PC-9 (cell line): ENCODE measurements at regions not wholly inside any gene's neighbourhood (a gene's known extent, or its start where the extent isn't known, plus 50 kb on each side); places are given as distances from the start of the nearest gene placed in this dataset.

Experiments
- BruUV-seq: library from RNA; stranded (reverse); fragments of 400-500 nt; replicated peaks from 2 replicates; lab custom pipeline; 2021; lab: Mats Ljungman, UMichigan
- CTCF ChIA-PET: fragments of 300-600 bp; sonication (Branson Sonifier 250); formaldehyde crosslinking; loops from one replicate; lab custom pipeline; 2022; ENCODE audit warnings: antibody characterized with exemption; lab: Charles Lee
- POLR2A ChIA-PET: fragments of 300-600 bp; sonication (Branson Sonifier 250); formaldehyde crosslinking; loops from one replicate; lab custom pipeline; 2022; ENCODE audit warnings: antibody characterized with exemption; ENCODE audit not compliant: unreplicated experiment; lab: Charles Lee
- DNase-seq, 2 experiments: peaks; one replicate each; pipeline versions ENCODE4 v3.0.0 to v3.0.0-alpha.2; 2015 to 2022; ENCODE audit warnings: mixed read lengths in 1 of 2
- H2AFZ ChIP-seq: fragments of 200-600 bp; sonication (generic); 2 replicates; pipeline ENCODE4 v1.8.1; 2017; ENCODE audit warnings: antibody characterized with exemption
- H3F3A ChIP-seq: fragments of 200-600 bp; sonication (generic); 2 replicates; pipeline ENCODE4 v1.8.1; 2017; ENCODE audit warnings: antibody characterized with exemption, mild to moderate bottlenecking, low read depth; ENCODE audit not compliant: insufficient read depth
- H3K27ac ChIP-seq: fragments of 200-600 bp; sonication (generic); 2 replicates; pipeline ENCODE4 v1.6.1; 2016; ENCODE audit warnings: mixed run types
- H3K27me3 ChIP-seq: fragments of 200-600 bp; sonication (generic); 2 replicates; pipeline ENCODE4 v1.6.1; 2016; ENCODE audit warnings: low read depth, mixed run types; ENCODE audit not compliant: insufficient read depth
- H3K36me3 ChIP-seq: fragments of 200-600 bp; sonication (generic); 2 replicates; pipeline ENCODE4 v1.6.1; 2016; ENCODE audit warnings: low read depth, mixed run types
- H3K4me1 ChIP-seq: fragments of 200-600 bp; sonication (generic); replicated peaks from 2 replicates; pipeline ENCODE4 v1.6.1; 2016; ENCODE audit warnings: mixed run types; ENCODE audit not compliant: insufficient read depth
- H3K4me2 ChIP-seq: fragments of 200-600 bp; sonication (generic); 2 replicates; pipeline ENCODE4 v1.6.1; 2017; ENCODE audit warnings: mixed run types
- H3K4me3 ChIP-seq: fragments of 200-600 bp; sonication (generic); 2 replicates; pipeline ENCODE4 v1.6.1; 2016; ENCODE audit warnings: mixed run types
- H3K79me2 ChIP-seq: fragments of 200-600 bp; sonication (generic); 2 replicates; pipeline ENCODE4 v1.6.1; 2017; ENCODE audit warnings: low read depth, mixed run types
- H3K9me2 ChIP-seq: fragments of 200-600 bp; sonication (generic); 2 replicates; pipeline ENCODE4 v1.8.1; 2017; ENCODE audit warnings: mild to moderate bottlenecking; ENCODE audit not compliant: insufficient read depth
- H3K9me3 ChIP-seq: fragments of 200-600 bp; sonication (generic); 2 replicates; pipeline ENCODE4 v1.8.1; 2016; ENCODE audit warnings: low read depth; ENCODE audit not compliant: insufficient read depth
- H4K20me1 ChIP-seq: fragments of 200-600 bp; sonication (generic); 2 replicates; pipeline ENCODE4 v1.8.1; 2017; ENCODE audit not compliant: insufficient read depth
- CTCF ChIP-seq: fragments of 200-600 bp; sonication (generic); conservative IDR thresholded peaks from 2 replicates; pipeline ENCODE4 v1.6.1; 2017; ENCODE audit warnings: mixed run types, antibody characterized with exemption, mild to moderate bottlenecking, moderate library complexity
- EZH2 ChIP-seq: fragments of 200-600 bp; sonication (generic); IDR thresholded peaks from 2 replicates; pipeline ENCODE4 v1.8.0; 2017; ENCODE audit warnings: antibody characterized with exemption, low read depth
- intact Hi-C: fragments of 100-400 bp; cut with micrococcal nuclease; formaldehyde crosslinking; loops from one replicate; pipeline ENCODE4 v1.10.0; 2022; ENCODE audit not compliant: unreplicated experiment

GRCh38 chr20:58150772-58151171 is 77.7 kb downstream of the ANKRD60 start:
- peaks cover 5% of the 10 kb centered on the region for H3K9me3 ChIP-seq
- no peak overlapping the region for H3K4me2 ChIP-seq
- intact Hi-C loops: no loop called here
- H3K27me3 ChIP-seq: no peaks in the 10 kb centered on the region
- ChIA-PET POLR2A (no interaction called here), CTCF (no interaction called here)
- no peak overlapping the region for H3K27ac ChIP-seq
- no peak overlapping the region for H2AFZ ChIP-seq
- no peaks in the 10 kb centered on the region for H3K79me2 ChIP-seq
- H3K9me2 ChIP-seq: no peaks in the 10 kb centered on the region; the same call in 1 of the 2 replicates
- H3K4me3 ChIP-seq: no peak overlapping the region
- no peaks in the 10 kb centered on the region for H4K20me1 ChIP-seq
- H3K36me3 ChIP-seq: no peaks in the 10 kb centered on the region
- BruUV-seq: no TSS peak
- H3F3A ChIP-seq: no peaks in the 10 kb centered on the region
- H3K4me1 ChIP-seq: peaks cover 15% of the 10 kb centered on the region
- peak in 1 of 2 experiments; percentile 34 for DNase-seq
- no peak for TF ChIP-seq CTCF
- TF ChIP-seq EZH2: no peak

GRCh38 chr20:58149437-58150091 is 78.9 kb downstream of the ANKRD60 start:
- CTCF ChIA-PET: interaction anchor here (0.6 to 1.5 kb wide), 2 partner anchors 14 to 192 kb away, joined by 3 to 4 read pairs; no protein-coding TSS in a partner anchor
- Histone ChIP-seq H3K9me2 (no peaks in the 10 kb centered on the region; the same call in 1 of the 2 replicates), H3K4me3 (no peak overlapping the region), H3K36me3 (no peaks in the 10 kb centered on the region), H2AFZ (no peak overlapping the region), H3K4me2 (peak overlapping the region; percentile 38), H4K20me1 (no peaks in the 10 kb centered on the region), H3K79me2 (no peaks in the 10 kb centered on the region), H3K27ac (no peak overlapping the region), H3F3A (no peaks in the 10 kb centered on the region; the same call in 1 of the 2 replicates), H3K4me1 (peaks cover 24% of the 10 kb centered on the region), H3K9me3 (peaks cover 5% of the 10 kb centered on the region), H3K27me3 (no peaks in the 10 kb centered on the region)
- DNase-seq: peak; percentile 47 to 86
- POLR2A ChIA-PET: no interaction called here
- TF ChIP-seq EZH2: no peak
- no peak for TF ChIP-seq CTCF
- no TSS peak for BruUV-seq
- intact Hi-C loops: no loop called here

GRCh38 chr20:58148891-58149290 is 79.6 kb downstream of the ANKRD60 start:
- H3K4me2 ChIP-seq: no peak overlapping the region
- H3K79me2 ChIP-seq: no peaks in the 10 kb centered on the region
- no peak overlapping the region for H2AFZ ChIP-seq
- H3K9me3 ChIP-seq: peaks cover 5% of the 10 kb centered on the region
- BruUV-seq: no TSS peak
- no peaks in the 10 kb centered on the region for H3K36me3 ChIP-seq
- no peak for TF ChIP-seq EZH2
- TF ChIP-seq CTCF: no peak
- peaks cover 24% of the 10 kb centered on the region for H3K4me1 ChIP-seq
- POLR2A ChIA-PET: no interaction called here
- H3K9me2 ChIP-seq: no peaks in the 10 kb centered on the region
- DNase-seq: no peak
- no peak overlapping the region for H3K4me3 ChIP-seq
- H3K27me3 ChIP-seq: no peaks in the 10 kb centered on the region
- no peaks in the 10 kb centered on the region for H4K20me1 ChIP-seq
- no peak overlapping the region for H3K27ac ChIP-seq
- H3F3A ChIP-seq: no peaks in the 10 kb centered on the region; the same call in 1 of the 2 replicates
- intact Hi-C loops: no loop called here
- CTCF ChIA-PET: interaction anchor here (0.6 to 1.5 kb wide), 3 partner anchors 13 to 191 kb away, joined by 3 to 4 read pairs (median 3); no protein-coding TSS in a partner anchor
